GM10248 (cell line): ENCODE measurements at regions not wholly inside any gene's neighbourhood (a gene's known extent, or its start where the extent isn't known, plus 50 kb on each side); places are given as distances from the start of the nearest gene placed in this dataset.

Source experiments
- CTCF ChIA-PET: fragments of 300-600 bp; sonication (Branson Sonifier 250); formaldehyde crosslinking; extraction: SDS; loops from one replicate; lab custom pipeline; 2021; ENCODE audit warnings: antibody characterized with exemption; lab: Yijun Ruan, JAX
- POLR2A ChIA-PET: fragments of 350-650 bp; sonication (Branson Sonifier 250); formaldehyde crosslinking; extraction: SDS; loops from one replicate; lab custom pipeline; 2020; ENCODE audit warnings: antibody characterized with exemption; lab: Yijun Ruan, JAX
- DNase-seq: peaks from one replicate; pipeline ENCODE4 v3.0.0; 2012; ENCODE audit errors: extremely low spot score
- CTCF ChIP-seq: IDR thresholded peaks from 2 replicates; pipeline ENCODE4 v1.5.1; 2012; ENCODE audit warnings: mild to moderate bottlenecking, low read depth; ENCODE audit errors: extremely low read depth, missing control alignments, control extremely low read depth

DNA sequence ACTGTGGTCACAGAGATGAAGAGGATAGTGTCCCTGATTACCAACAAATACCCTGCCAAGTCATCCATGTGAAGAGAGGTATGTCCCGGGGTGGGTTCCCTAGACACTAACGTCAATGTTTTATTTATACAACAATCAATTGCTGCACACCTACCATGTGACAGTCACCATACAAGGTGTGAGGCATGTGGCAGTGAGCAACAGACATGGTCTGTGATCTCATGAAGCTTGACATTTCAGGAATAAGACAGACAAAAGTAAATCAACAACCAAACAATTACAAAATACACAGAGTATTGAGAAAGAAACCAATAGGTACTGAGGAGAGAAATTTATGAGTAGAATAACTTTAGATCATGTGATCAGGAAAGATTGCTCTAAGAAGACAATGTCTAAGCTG is 268.6 kb downstream of the MRTFB start:
- ChIA-PET POLR2A (no interaction called here), CTCF (interaction anchor here (1.4 kb wide), 1 partner anchor 26 kb away, joined by 4 read pairs; no protein-coding TSS in a partner anchor)
- DNase-seq = no peak
- TF ChIP-seq CTCF = no peak

DNA sequence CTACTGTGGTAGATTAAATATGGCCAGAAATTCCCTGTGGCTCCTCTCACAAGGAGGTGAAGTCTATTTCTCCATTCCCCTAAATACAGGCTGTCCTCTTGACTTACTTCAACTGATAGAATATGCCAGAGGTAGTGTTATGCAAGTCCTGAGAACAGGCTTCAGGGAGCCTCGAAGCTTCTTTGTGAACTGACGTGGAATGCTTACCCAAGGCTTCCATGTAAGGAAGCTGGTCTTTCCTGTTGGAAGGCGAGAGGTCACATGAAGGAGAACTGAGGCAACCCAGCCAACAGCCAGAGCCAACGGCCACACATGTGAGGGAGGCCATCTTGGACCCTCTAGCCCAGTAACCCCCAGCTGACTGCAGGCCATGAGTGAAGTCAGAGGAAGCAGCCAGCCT is 267.9 kb downstream of the MRTFB start:
- ChIA-PET CTCF (no interaction called here), POLR2A (no interaction called here)
- TF ChIP-seq CTCF = no peak
- no peak for DNase-seq

- ChIA-PET CTCF (no interaction called here), POLR2A (no interaction called here)
- DNase-seq = no peak
These were observed 267.1 kb downstream of the MRTFB start for GRCh38 chr16:14338236-14338635.

DNA sequence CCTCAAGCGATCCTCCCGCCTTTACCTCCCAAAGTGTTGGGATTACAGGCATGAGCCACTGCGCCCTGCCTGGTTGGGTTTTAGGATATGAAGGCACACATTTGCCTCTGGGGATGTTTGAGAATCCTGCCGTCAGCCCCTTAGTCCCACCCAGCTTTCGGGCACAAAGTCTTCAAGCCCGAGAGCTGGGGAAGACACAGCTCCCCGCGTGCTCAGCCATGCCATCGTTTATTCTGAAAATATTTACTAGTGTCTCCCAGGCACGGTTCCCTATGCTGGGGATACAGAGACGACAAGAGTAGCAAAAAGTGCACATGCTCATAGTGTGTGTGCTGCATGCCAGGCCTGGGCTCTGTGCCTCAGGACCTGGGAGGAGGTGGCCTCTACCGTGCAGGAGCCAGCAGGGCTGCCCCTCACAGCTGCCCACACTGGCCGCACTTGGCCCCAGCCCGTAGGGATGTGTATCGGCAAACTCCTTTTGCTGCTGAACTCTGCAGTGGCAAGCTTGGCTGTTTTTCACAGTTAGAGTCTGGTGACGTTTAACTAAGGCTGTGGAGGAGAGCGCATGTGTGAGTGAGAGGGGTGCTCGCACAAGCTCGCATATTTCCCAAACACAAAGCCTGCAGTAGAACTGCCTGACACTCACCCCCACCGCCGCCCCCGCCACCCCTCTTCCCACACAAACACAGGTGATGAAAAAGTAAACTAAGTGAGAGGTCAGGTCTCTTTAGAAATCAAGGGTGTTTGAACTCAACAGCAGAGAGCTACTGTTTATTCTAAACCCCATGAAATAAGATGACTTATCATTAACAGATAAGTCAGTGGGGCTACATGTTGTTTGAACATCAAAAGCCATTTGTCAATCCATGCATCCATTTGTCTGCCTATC is 266.4 kb downstream of the MRTFB start:
- no peak for TF ChIP-seq CTCF
- CTCF ChIA-PET = no interaction called here
- POLR2A ChIA-PET = no interaction called here
- DNase-seq = no peak

More at GRCh38 chr16:14338236-14338635, 267.1 kb downstream of the MRTFB start:
- no peak for TF ChIP-seq CTCF

GRCh38 chr16:14335297-14335696 is 264.2 kb downstream of the MRTFB start:
- ChIA-PET POLR2A (no interaction called here), CTCF (interaction anchor here (1.3 kb wide), 1 partner anchor 10 kb away, joined by 3 read pairs; no protein-coding TSS in a partner anchor)
- no peak for TF ChIP-seq CTCF
- no peak for DNase-seq

- DNase-seq = no peak
- POLR2A ChIA-PET = interaction anchor here (0.7 kb wide), 1 partner anchor 1445 kb away, joined by 3 read pairs; no protein-coding TSS in a partner anchor
- CTCF ChIA-PET = interaction anchor here (0.8 to 3.1 kb wide), 4 partner anchors 14 to 32 kb away, joined by 3 to 14 read pairs (median 3); no protein-coding TSS in a partner anchor
- TF ChIP-seq CTCF = no peak
These were observed 263.4 kb downstream of the MRTFB start for GRCh38 chr16:14334366-14335080.
